ENCODE measurements at regions not wholly inside any gene's neighbourhood (a gene's known extent, or its start where the extent isn't known, plus 50 kb on each side); places are given as distances from the start of the nearest gene placed in this dataset.

- H3K4me3 ChIP-seq (ENCODE audit: low read length in 2 of 2): no peak overlapping the region
- H3K27ac ChIP-seq (ENCODE audit: low read depth in 1 of 2, low read length in 1 of 2): no peak overlapping the region
- DNase-seq (ENCODE audit: low read depth in 6 of 9, low spot score in 9 of 9): no peak
- H3K4me1 ChIP-seq (ENCODE audit: control insufficient read depth in 2 of 2, insufficient read depth in 2 of 2, low read length in 2 of 2): no peaks in the 10 kb centered on the region
- no peaks in the 10 kb centered on the region for H3K36me3 ChIP-seq (ENCODE audit: control insufficient read depth in 2 of 2, insufficient read depth in 2 of 2, low read length in 1 of 2)
- WGBS: 94% methylated on average over 1 of the region's 1 CpG
- H3K9me3 ChIP-seq (ENCODE audit: control insufficient read depth in 2 of 2, insufficient read depth in 1 of 2, low read length in 1 of 2): no peaks in the 10 kb centered on the region
- H3K27me3 ChIP-seq (ENCODE audit: control insufficient read depth in 2 of 2, insufficient read depth in 1 of 2, low read length in 1 of 2): no peaks in the 10 kb centered on the region
These were observed 116.6 kb upstream of the PTPRG start for GRCh38 chr3:61444782-61445181.

GRCh38 chr3:61445924-61446323 lies 115.4 kb upstream of the PTPRG start:
- Histone ChIP-seq H3K9me3 (ENCODE audit: control insufficient read depth in 2 of 2, insufficient read depth in 1 of 2, low read length in 1 of 2) (no peaks in the 10 kb centered on the region), H3K36me3 (ENCODE audit: control insufficient read depth in 2 of 2, insufficient read depth in 2 of 2, low read length in 1 of 2) (no peaks in the 10 kb centered on the region), H3K27me3 (ENCODE audit: control insufficient read depth in 2 of 2, insufficient read depth in 1 of 2, low read length in 1 of 2) (no peaks in the 10 kb centered on the region), H3K4me3 (ENCODE audit: low read length in 2 of 2) (no peak overlapping the region), H3K4me1 (ENCODE audit: control insufficient read depth in 2 of 2, insufficient read depth in 2 of 2, low read length in 2 of 2) (no peaks in the 10 kb centered on the region), H3K27ac (ENCODE audit: low read depth in 1 of 2, low read length in 1 of 2) (no peak overlapping the region)
- no peak for DNase-seq (ENCODE audit: low read depth in 6 of 9, low spot score in 9 of 9)
- 97% methylated on average over 7 of the region's 7 CpGs for WGBS

- H3K27ac ChIP-seq (ENCODE audit: low read depth in 1 of 2, low read length in 1 of 2): no peak overlapping the region
- no peaks in the 10 kb centered on the region for H3K4me1 ChIP-seq (ENCODE audit: control insufficient read depth in 2 of 2, insufficient read depth in 2 of 2, low read length in 2 of 2)
- no peaks in the 10 kb centered on the region for H3K27me3 ChIP-seq (ENCODE audit: control insufficient read depth in 2 of 2, insufficient read depth in 1 of 2, low read length in 1 of 2)
- no peaks in the 10 kb centered on the region for H3K36me3 ChIP-seq (ENCODE audit: control insufficient read depth in 2 of 2, insufficient read depth in 2 of 2, low read length in 1 of 2)
- DNase-seq (ENCODE audit: low read depth in 6 of 9, low spot score in 9 of 9): no peak
- H3K9me3 ChIP-seq (ENCODE audit: control insufficient read depth in 2 of 2, insufficient read depth in 1 of 2, low read length in 1 of 2): no peaks in the 10 kb centered on the region
- H3K4me3 ChIP-seq (ENCODE audit: low read length in 2 of 2): no peak overlapping the region
These were observed 115.0 kb upstream of the PTPRG start for GRCh38 chr3:61446341-61446740.

- H3K36me3 ChIP-seq (ENCODE audit: control insufficient read depth in 2 of 2, insufficient read depth in 2 of 2, low read length in 1 of 2): no peaks in the 10 kb centered on the region
- no peaks in the 10 kb centered on the region for H3K27me3 ChIP-seq (ENCODE audit: control insufficient read depth in 2 of 2, insufficient read depth in 1 of 2, low read length in 1 of 2)
- H3K4me3 ChIP-seq (ENCODE audit: low read length in 2 of 2): no peak overlapping the region
- no peaks in the 10 kb centered on the region for H3K4me1 ChIP-seq (ENCODE audit: control insufficient read depth in 2 of 2, insufficient read depth in 2 of 2, low read length in 2 of 2)
- 95% methylated on average over 2 of the region's 2 CpGs for WGBS
- H3K27ac ChIP-seq (ENCODE audit: low read depth in 1 of 2, low read length in 1 of 2): no peak overlapping the region
- H3K9me3 ChIP-seq (ENCODE audit: control insufficient read depth in 2 of 2, insufficient read depth in 1 of 2, low read length in 1 of 2): no peaks in the 10 kb centered on the region
- no peak for DNase-seq (ENCODE audit: low read depth in 6 of 9, low spot score in 9 of 9)
These were observed 113.0 kb upstream of the PTPRG start for GRCh38 chr3:61448378-61448777.

- H3K36me3 ChIP-seq (ENCODE audit: control insufficient read depth in 2 of 2, insufficient read depth in 2 of 2, low read length in 1 of 2): no peaks in the 10 kb centered on the region
- H3K9me3 ChIP-seq (ENCODE audit: control insufficient read depth in 2 of 2, insufficient read depth in 1 of 2, low read length in 1 of 2): no peaks in the 10 kb centered on the region
- no peaks in the 10 kb centered on the region for H3K4me1 ChIP-seq (ENCODE audit: control insufficient read depth in 2 of 2, insufficient read depth in 2 of 2, low read length in 2 of 2)
- no peak for DNase-seq (ENCODE audit: low read depth in 6 of 9, low spot score in 9 of 9)
- WGBS: 98% methylated on average over 3 of the region's 3 CpGs
- no peaks in the 10 kb centered on the region for H3K27me3 ChIP-seq (ENCODE audit: control insufficient read depth in 2 of 2, insufficient read depth in 1 of 2, low read length in 1 of 2)
- H3K27ac ChIP-seq (ENCODE audit: low read depth in 1 of 2, low read length in 1 of 2): no peak overlapping the region
- no peak overlapping the region for H3K4me3 ChIP-seq (ENCODE audit: low read length in 2 of 2)
These were observed 111.9 kb upstream of the PTPRG start for GRCh38 chr3:61449327-61450040.

GRCh38 chr3:61450866-61451265 lies 110.5 kb upstream of the PTPRG start:
- H3K9me3 ChIP-seq (ENCODE audit: control insufficient read depth in 2 of 2, insufficient read depth in 1 of 2, low read length in 1 of 2): no peaks in the 10 kb centered on the region
- no peaks in the 10 kb centered on the region for H3K4me1 ChIP-seq (ENCODE audit: control insufficient read depth in 2 of 2, insufficient read depth in 2 of 2, low read length in 2 of 2)
- 62% methylated on average over 2 of the region's 2 CpGs for WGBS
- H3K4me3 ChIP-seq (ENCODE audit: low read length in 2 of 2): no peak overlapping the region
- no peak for DNase-seq (ENCODE audit: low read depth in 6 of 9, low spot score in 9 of 9)
- H3K27me3 ChIP-seq (ENCODE audit: control insufficient read depth in 2 of 2, insufficient read depth in 1 of 2, low read length in 1 of 2): no peaks in the 10 kb centered on the region
- no peaks in the 10 kb centered on the region for H3K36me3 ChIP-seq (ENCODE audit: control insufficient read depth in 2 of 2, insufficient read depth in 2 of 2, low read length in 1 of 2)
- H3K27ac ChIP-seq (ENCODE audit: low read depth in 1 of 2, low read length in 1 of 2): no peak overlapping the region

GRCh38 chr3:61451841-61452240 lies 109.5 kb upstream of the PTPRG start:
- WGBS: 97% methylated on average over 4 of the region's 4 CpGs
- no peaks in the 10 kb centered on the region for H3K36me3 ChIP-seq (ENCODE audit: control insufficient read depth in 2 of 2, insufficient read depth in 2 of 2, low read length in 1 of 2)
- no peak for DNase-seq (ENCODE audit: low read depth in 6 of 9, low spot score in 9 of 9)
- H3K4me3 ChIP-seq (ENCODE audit: low read length in 2 of 2): no peak overlapping the region
- no peak overlapping the region for H3K27ac ChIP-seq (ENCODE audit: low read depth in 1 of 2, low read length in 1 of 2)
- no peaks in the 10 kb centered on the region for H3K9me3 ChIP-seq (ENCODE audit: control insufficient read depth in 2 of 2, insufficient read depth in 1 of 2, low read length in 1 of 2)
- no peaks in the 10 kb centered on the region for H3K4me1 ChIP-seq (ENCODE audit: control insufficient read depth in 2 of 2, insufficient read depth in 2 of 2, low read length in 2 of 2)
- no peaks in the 10 kb centered on the region for H3K27me3 ChIP-seq (ENCODE audit: control insufficient read depth in 2 of 2, insufficient read depth in 1 of 2, low read length in 1 of 2)

GRCh38 chr3:61452535-61453090 lies 108.8 kb upstream of the PTPRG start:
- WGBS: 92% methylated on average over 6 of the region's 6 CpGs
- no peaks in the 10 kb centered on the region for H3K4me1 ChIP-seq (ENCODE audit: control insufficient read depth in 2 of 2, insufficient read depth in 2 of 2, low read length in 2 of 2)
- no peaks in the 10 kb centered on the region for H3K9me3 ChIP-seq (ENCODE audit: control insufficient read depth in 2 of 2, insufficient read depth in 1 of 2, low read length in 1 of 2)
- H3K27me3 ChIP-seq (ENCODE audit: control insufficient read depth in 2 of 2, insufficient read depth in 1 of 2, low read length in 1 of 2): no peaks in the 10 kb centered on the region
- no peak overlapping the region for H3K4me3 ChIP-seq (ENCODE audit: low read length in 2 of 2)
- H3K27ac ChIP-seq (ENCODE audit: low read depth in 1 of 2, low read length in 1 of 2): no peak overlapping the region
- DNase-seq (ENCODE audit: low read depth in 6 of 9, low spot score in 9 of 9): no peak
- no peaks in the 10 kb centered on the region for H3K36me3 ChIP-seq (ENCODE audit: control insufficient read depth in 2 of 2, insufficient read depth in 2 of 2, low read length in 1 of 2)

- WGBS: 86% methylated on average over 6 of the region's 6 CpGs
- no peaks in the 10 kb centered on the region for H3K27me3 ChIP-seq (ENCODE audit: control insufficient read depth in 2 of 2, insufficient read depth in 1 of 2, low read length in 1 of 2)
- no peaks in the 10 kb centered on the region for H3K36me3 ChIP-seq (ENCODE audit: control insufficient read depth in 2 of 2, insufficient read depth in 2 of 2, low read length in 1 of 2)
- no peaks in the 10 kb centered on the region for H3K4me1 ChIP-seq (ENCODE audit: control insufficient read depth in 2 of 2, insufficient read depth in 2 of 2, low read length in 2 of 2)
- DNase-seq (ENCODE audit: low read depth in 6 of 9, low spot score in 9 of 9): no peak
- H3K4me3 ChIP-seq (ENCODE audit: low read length in 2 of 2): no peak overlapping the region
- no peaks in the 10 kb centered on the region for H3K9me3 ChIP-seq (ENCODE audit: control insufficient read depth in 2 of 2, insufficient read depth in 1 of 2, low read length in 1 of 2)
- H3K27ac ChIP-seq (ENCODE audit: low read depth in 1 of 2, low read length in 1 of 2): no peak overlapping the region
These were observed 107.3 kb upstream of the PTPRG start for GRCh38 chr3:61454006-61454585.

Measured in thymus (tissue), 11 donors.